Tibial nerve (tissue), 3 donors: ENCODE measurements at regions not wholly inside any gene's neighbourhood (a gene's known extent, or its start where the extent isn't known, plus 50 kb on each side); places are given as distances from the start of the nearest gene placed in this dataset.

ENCODE experiments used
- CTCF ChIP-seq, 5 experiments: fragments of 200-600 bp in 3 of 5; fragments of 450-650 bp in 2 of 5; sonication (generic) in 3 of 5; IDR thresholded peaks; one replicate each; pipeline ENCODE4 v1.5.1; 2016 to 2019; ENCODE audit warnings: antibody characterized with exemption in 5 of 5, mild to moderate bottlenecking in 3 of 5, moderate library complexity in 2 of 5
- POLR2A ChIP-seq, 2 donors: fragments of 450-650 bp; IDR thresholded peaks; one replicate each; pipeline ENCODE4 v1.6.1; 2017; ENCODE audit warnings: antibody characterized with exemption in 2 of 2, mild to moderate bottlenecking in 2 of 2, moderate library complexity in 2 of 2

- peak; percentile 77 to 92 (median 86) for TF ChIP-seq CTCF (IDR thresholded peaks at IDR 0.05)
- TF ChIP-seq POLR2A (IDR thresholded peaks at IDR 0.05), result no peak
These were observed 56.7 kb upstream of the SLC28A3 start for GRCh38 chr9:84397151-84397728.
